ENCODE measurements at regions not wholly inside any gene's neighbourhood (a gene's known extent, or its start where the extent isn't known, plus 50 kb on each side); places are given as distances from the start of the nearest gene placed in this dataset.

DNA sequence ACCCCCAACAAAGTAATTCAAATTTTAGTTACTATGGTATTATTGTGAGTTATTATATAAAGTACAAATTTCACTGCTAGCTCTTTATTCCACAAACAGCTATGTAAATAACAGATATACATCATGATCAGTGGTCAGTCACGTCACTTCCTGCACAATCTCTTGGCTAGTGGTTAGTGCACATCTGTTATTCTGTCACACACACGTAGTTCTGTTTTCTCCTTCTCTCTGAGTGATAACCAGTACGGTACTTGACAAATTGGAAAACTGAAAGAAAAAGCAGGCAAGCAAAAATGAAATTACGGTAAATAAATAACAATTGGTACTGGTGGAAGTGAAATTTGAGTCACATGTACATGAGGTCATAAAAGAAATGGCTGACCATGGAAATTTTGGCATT lies 728.7 kb downstream of the CCDC85A start:
- Histone ChIP-seq H3K27me3 (ENCODE audit: control insufficient read depth, insufficient read depth, low read length) (no peaks in the 10 kb centered on the region), H3K4me3 (ENCODE audit: low read depth, low read length) (no peak overlapping the region), H3K36me3 (ENCODE audit: control insufficient read depth, insufficient read depth, low read length) (no peaks in the 10 kb centered on the region)
- no peak for DNase-seq (ENCODE audit: low read depth)
- FAIRE-seq = no peak
- TF ChIP-seq, protein P1, sequence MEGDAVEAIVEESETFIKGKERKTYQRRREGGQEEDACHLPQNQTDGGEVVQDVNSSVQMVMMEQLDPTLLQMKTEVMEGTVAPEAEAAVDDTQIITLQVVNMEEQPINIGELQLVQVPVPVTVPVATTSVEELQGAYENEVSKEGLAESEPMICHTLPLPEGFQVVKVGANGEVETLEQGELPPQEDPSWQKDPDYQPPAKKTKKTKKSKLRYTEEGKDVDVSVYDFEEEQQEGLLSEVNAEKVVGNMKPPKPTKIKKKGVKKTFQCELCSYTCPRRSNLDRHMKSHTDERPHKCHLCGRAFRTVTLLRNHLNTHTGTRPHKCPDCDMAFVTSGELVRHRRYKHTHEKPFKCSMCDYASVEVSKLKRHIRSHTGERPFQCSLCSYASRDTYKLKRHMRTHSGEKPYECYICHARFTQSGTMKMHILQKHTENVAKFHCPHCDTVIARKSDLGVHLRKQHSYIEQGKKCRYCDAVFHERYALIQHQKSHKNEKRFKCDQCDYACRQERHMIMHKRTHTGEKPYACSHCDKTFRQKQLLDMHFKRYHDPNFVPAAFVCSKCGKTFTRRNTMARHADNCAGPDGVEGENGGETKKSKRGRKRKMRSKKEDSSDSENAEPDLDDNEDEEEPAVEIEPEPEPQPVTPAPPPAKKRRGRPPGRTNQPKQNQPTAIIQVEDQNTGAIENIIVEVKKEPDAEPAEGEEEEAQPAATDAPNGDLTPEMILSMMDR (IDR thresholded peaks at IDR 0.05; ENCODE audit: insufficient read depth, low read length, severe bottlenecking) = no peak

DNA sequence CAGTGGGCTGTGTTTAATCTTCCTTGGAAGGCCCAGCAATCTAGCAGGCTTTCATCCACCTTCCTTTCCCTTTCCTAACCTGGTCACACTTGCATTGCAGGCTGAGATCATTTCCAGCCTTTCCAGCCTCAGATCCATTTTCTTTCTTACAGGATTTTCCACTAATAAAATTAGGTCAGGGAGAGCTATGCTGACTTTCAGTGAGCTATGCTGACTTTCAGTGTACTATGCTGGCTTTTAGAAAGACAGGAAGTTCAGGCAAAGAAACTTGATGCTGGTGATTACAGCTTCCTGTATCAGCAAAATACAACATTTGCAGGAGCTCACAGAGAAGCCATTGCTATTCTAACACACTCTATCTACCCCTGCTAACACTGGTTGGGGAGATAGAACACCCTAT lies 735.0 kb downstream of the CCDC85A start:
- Histone ChIP-seq H3K4me3 (ENCODE audit: low read depth, low read length) (no peak overlapping the region), H3K27me3 (ENCODE audit: control insufficient read depth, insufficient read depth, low read length) (no peaks in the 10 kb centered on the region), H3K36me3 (ENCODE audit: control insufficient read depth, insufficient read depth, low read length) (no peaks in the 10 kb centered on the region)
- DNase-seq (ENCODE audit: low read depth) (no peak), FAIRE-seq (no peak)
- TF ChIP-seq, protein P1 (IDR thresholded peaks at IDR 0.05; ENCODE audit: insufficient read depth, low read length, severe bottlenecking) = no peak

DNA sequence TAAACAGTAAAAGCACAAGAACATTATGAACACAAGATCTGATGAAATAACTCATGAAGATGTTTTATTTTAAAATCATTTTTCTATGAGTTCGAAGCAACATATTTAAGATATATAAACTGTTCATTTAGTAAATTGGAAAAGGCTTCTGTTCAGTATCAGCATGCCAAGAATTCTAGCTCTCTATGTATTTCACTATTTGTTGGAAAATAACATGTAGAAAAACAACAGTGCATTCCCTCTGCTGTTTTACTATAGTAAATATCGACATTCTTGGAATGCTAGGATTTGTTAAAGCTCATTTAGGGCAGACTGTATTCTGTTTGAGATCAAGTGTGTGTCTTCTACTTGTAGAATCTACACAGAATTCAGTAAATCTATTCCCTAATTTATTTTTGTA lies 750.2 kb downstream of the CCDC85A start:
- FAIRE-seq (no peak), DNase-seq (ENCODE audit: low read depth) (no peak)
- TF ChIP-seq, protein P1 (IDR thresholded peaks at IDR 0.05; ENCODE audit: insufficient read depth, low read length, severe bottlenecking) = no peak
- H3K4me3 ChIP-seq (ENCODE audit: low read depth, low read length) = no peak overlapping the region
- no peaks in the 10 kb centered on the region for H3K36me3 ChIP-seq (ENCODE audit: control insufficient read depth, insufficient read depth, low read length)
- H3K27me3 ChIP-seq (ENCODE audit: control insufficient read depth, insufficient read depth, low read length) = no peaks in the 10 kb centered on the region

DNA sequence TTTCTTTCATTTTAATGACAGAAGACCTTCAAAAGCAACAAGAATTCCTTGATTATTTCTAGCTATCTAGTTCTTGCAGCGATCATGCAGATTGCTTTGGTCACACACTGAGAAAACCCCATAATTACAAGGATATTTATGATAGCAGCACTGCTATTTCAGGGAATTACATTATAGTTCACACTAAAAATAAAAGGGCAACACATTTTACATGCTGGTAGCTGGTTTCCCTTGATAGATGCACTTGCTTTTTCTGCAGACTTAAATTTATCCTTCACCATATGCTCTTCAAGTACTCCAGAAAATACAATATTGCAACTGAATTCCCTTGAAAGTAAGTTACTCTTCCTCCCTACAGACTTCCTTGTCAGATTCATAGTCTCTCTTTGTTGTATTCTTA lies 751.1 kb downstream of the CCDC85A start:
- no peak for FAIRE-seq
- TF ChIP-seq, protein P1 (IDR thresholded peaks at IDR 0.05; ENCODE audit: insufficient read depth, low read length, severe bottlenecking) = no peak
- H3K4me3 ChIP-seq (ENCODE audit: low read depth, low read length) = no peak overlapping the region

DNA sequence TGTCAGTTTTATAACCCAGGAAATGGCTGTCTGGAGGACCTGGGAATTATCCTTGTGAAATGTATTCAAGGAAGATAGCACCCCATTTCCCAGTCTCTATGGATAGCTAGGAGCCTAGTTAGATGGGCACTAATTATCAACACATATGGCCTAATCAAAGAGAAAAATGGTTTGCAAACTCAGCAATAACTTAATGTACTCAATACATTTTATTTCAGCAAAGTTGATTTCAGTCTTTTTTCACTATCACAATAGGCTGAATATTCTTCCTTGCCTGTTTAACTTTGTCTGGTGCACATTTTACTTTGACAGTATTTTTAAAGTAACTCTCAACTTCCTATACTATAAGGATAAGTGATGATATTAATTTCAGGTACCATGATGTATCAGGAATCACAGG lies 756.3 kb downstream of the CCDC85A start:
- H3K27me3 ChIP-seq (ENCODE audit: control insufficient read depth, insufficient read depth, low read length) = no peaks in the 10 kb centered on the region
- FAIRE-seq (no peak), DNase-seq (ENCODE audit: low read depth) (no peak)
- no peak overlapping the region for H3K4me3 ChIP-seq (ENCODE audit: low read depth, low read length)
- H3K36me3 ChIP-seq (ENCODE audit: control insufficient read depth, insufficient read depth, low read length) = no peaks in the 10 kb centered on the region
- TF ChIP-seq, protein P1 (IDR thresholded peaks at IDR 0.05; ENCODE audit: insufficient read depth, low read length, severe bottlenecking) = no peak

More for the DNA sequence above, 751.1 kb downstream of the CCDC85A start:
- no peak for DNase-seq (ENCODE audit: low read depth)
- Histone ChIP-seq H3K36me3 (ENCODE audit: control insufficient read depth, insufficient read depth, low read length) (no peaks in the 10 kb centered on the region), H3K27me3 (ENCODE audit: control insufficient read depth, insufficient read depth, low read length) (no peaks in the 10 kb centered on the region)

DNA sequence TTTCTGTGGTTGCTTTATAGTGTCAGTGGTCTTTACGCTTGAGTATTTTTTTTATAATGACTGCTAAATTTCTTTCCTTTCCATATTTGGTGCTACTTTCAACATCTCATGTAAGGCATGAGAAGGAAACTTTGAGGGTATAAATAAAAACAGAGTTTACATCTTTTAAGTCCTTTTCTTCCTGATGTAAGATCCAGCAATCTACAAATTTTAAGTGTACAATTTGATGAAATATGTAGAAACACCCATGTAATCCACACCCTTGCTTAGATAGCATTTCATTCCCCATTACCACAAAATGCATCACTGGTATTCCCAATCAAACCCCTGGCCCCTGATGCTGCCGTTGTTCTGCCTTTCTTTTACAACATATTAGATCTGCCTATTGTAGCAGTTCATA lies 769.1 kb downstream of the CCDC85A start:
- TF ChIP-seq, protein P1 (IDR thresholded peaks at IDR 0.05; ENCODE audit: insufficient read depth, low read length, severe bottlenecking) = no peak
- Histone ChIP-seq H3K27me3 (ENCODE audit: control insufficient read depth, insufficient read depth, low read length) (no peaks in the 10 kb centered on the region), H3K4me3 (ENCODE audit: low read depth, low read length) (no peak overlapping the region), H3K36me3 (ENCODE audit: control insufficient read depth, insufficient read depth, low read length) (no peaks in the 10 kb centered on the region)
- DNase-seq (ENCODE audit: low read depth) = no peak
- no peak for FAIRE-seq
